GM23338 (cell line): ENCODE measurements at regions not wholly inside any gene's neighbourhood (a gene's known extent, or its start where the extent isn't known, plus 50 kb on each side); places are given as distances from the start of the nearest gene placed in this dataset.

Experiments used
- ATAC-seq: fragments of 200-7000 bp; cut with Tn5 transposase; 3 replicates; pipeline ENCODE4 v1.9.1; 2020
- DNase-seq: peaks from one replicate; pipeline ENCODE4 v3.0.0-alpha.2; 2015; ENCODE audit warnings: low spot score
- H2AFZ ChIP-seq: fragments of 200-600 bp; sonication (generic); 2 replicates; pipeline ENCODE4 v1.8.0; 2016; ENCODE audit warnings: antibody characterized with exemption, mild to moderate bottlenecking, moderate library complexity
- H3F3A ChIP-seq: fragments of 200-600 bp; sonication (generic); replicated peaks from 2 replicates; pipeline ENCODE4 v1.8.0; 2017; ENCODE audit warnings: antibody characterized with exemption, mixed run types, low read depth
- H3K27ac ChIP-seq: fragments of 200-600 bp; sonication (generic); 2 replicates; pipeline ENCODE4 v1.6.1; 2016; ENCODE audit warnings: low read depth
- H3K27me3 ChIP-seq: fragments of 200-600 bp; sonication (generic); 2 replicates; pipeline ENCODE4 v1.8.0; 2016; ENCODE audit warnings: mild to moderate bottlenecking, mixed run types, moderate library complexity; ENCODE audit not compliant: insufficient read depth
- H3K36me3 ChIP-seq: fragments of 200-600 bp; sonication (generic); 2 replicates; pipeline ENCODE4 v1.8.0; 2016; ENCODE audit warnings: mild to moderate bottlenecking; ENCODE audit not compliant: insufficient read depth
- H3K4me1 ChIP-seq: fragments of 200-600 bp; sonication (generic); 2 replicates; pipeline ENCODE4 v1.8.0; 2016; ENCODE audit warnings: mild to moderate bottlenecking, moderate library complexity; ENCODE audit not compliant: insufficient read depth
- H3K4me2 ChIP-seq: fragments of 200-600 bp; sonication (generic); 2 replicates; pipeline ENCODE4 v1.7.1; 2017; ENCODE audit warnings: mixed run types
- H3K4me3 ChIP-seq: fragments of 200-600 bp; sonication (generic); 2 replicates; pipeline ENCODE4 v1.6.1; 2016; ENCODE audit warnings: mixed run types
- H3K79me2 ChIP-seq: fragments of 200-600 bp; sonication (generic); replicated peaks from 2 replicates; pipeline ENCODE4 v1.8.0; 2017; ENCODE audit warnings: mild to moderate bottlenecking; ENCODE audit not compliant: insufficient read depth
- H3K9me2 ChIP-seq: fragments of 200-600 bp; sonication (generic); 2 replicates; pipeline ENCODE4 v1.8.0; 2017; ENCODE audit not compliant: insufficient read depth
- H4K20me1 ChIP-seq: fragments of 200-600 bp; sonication (generic); replicated peaks from 2 replicates; pipeline ENCODE4 v1.8.0; 2017; ENCODE audit warnings: mild to moderate bottlenecking; ENCODE audit not compliant: insufficient read depth
- H3K27ac Mint-ChIP-seq: 2 replicates; pipeline ENCODE4 v1.8.0; 2020; ENCODE audit warnings: inconsistent platforms, mild to moderate bottlenecking, moderate library complexity, mixed read lengths
- H3K27me3 Mint-ChIP-seq: 3 replicates; pipeline ENCODE4 v1.8.0; 2022; ENCODE audit warnings: low read depth, mild to moderate bottlenecking, moderate library complexity, mixed read lengths, inconsistent platforms; ENCODE audit not compliant: insufficient read depth, poor library complexity
- H3K36me3 Mint-ChIP-seq: 3 replicates; pipeline ENCODE4 v1.8.0; 2021; ENCODE audit warnings: low read depth, mild to moderate bottlenecking, inconsistent platforms, moderate library complexity, mixed read lengths
- H3K4me1 Mint-ChIP-seq: 3 replicates; pipeline ENCODE4 v1.8.0; 2020; ENCODE audit warnings: mild to moderate bottlenecking, inconsistent platforms, mixed read lengths
- H3K4me3 Mint-ChIP-seq: 3 replicates; pipeline ENCODE4 v1.8.0; 2021; ENCODE audit warnings: moderate library complexity, mild to moderate bottlenecking, inconsistent platforms, mixed read lengths
- H3K9me3 Mint-ChIP-seq: 3 replicates; pipeline ENCODE4 v1.8.0; 2020; ENCODE audit warnings: moderate library complexity, mild to moderate bottlenecking, inconsistent platforms, mixed read lengths
- EZH2phosphoT487 ChIP-seq: fragments of 200-600 bp; sonication (generic); IDR thresholded peaks from one replicate; pipeline ENCODE4 v1.8.1; 2018; ENCODE audit warnings: antibody characterized with exemption; ENCODE audit not compliant: unreplicated experiment
- NANOG ChIP-seq: IDR thresholded peaks from 2 replicates; pipeline ENCODE4 v1.6.1; 2016; ENCODE audit warnings: antibody characterized with exemption, borderline replicate concordance
- POLR2AphosphoS5 ChIP-seq: IDR thresholded peaks from 2 replicates; pipeline ENCODE4 v1.6.1; 2016; ENCODE audit warnings: antibody characterized with exemption, low read depth
- ZNF331 ChIP-seq: fragments of 250-450 bp; sonication (Bioruptor Pico); IDR thresholded peaks from 2 replicates; pipeline ENCODE4 v1.5.0; 2020; ENCODE audit warnings: low read depth, mild to moderate bottlenecking, moderate library complexity
- ZNF462 ChIP-seq: fragments of 250-450 bp; sonication (Bioruptor Pico); IDR thresholded peaks from 2 replicates; pipeline ENCODE4 v1.5.0; 2020; ENCODE audit warnings: mild to moderate bottlenecking, moderate library complexity

DNA sequence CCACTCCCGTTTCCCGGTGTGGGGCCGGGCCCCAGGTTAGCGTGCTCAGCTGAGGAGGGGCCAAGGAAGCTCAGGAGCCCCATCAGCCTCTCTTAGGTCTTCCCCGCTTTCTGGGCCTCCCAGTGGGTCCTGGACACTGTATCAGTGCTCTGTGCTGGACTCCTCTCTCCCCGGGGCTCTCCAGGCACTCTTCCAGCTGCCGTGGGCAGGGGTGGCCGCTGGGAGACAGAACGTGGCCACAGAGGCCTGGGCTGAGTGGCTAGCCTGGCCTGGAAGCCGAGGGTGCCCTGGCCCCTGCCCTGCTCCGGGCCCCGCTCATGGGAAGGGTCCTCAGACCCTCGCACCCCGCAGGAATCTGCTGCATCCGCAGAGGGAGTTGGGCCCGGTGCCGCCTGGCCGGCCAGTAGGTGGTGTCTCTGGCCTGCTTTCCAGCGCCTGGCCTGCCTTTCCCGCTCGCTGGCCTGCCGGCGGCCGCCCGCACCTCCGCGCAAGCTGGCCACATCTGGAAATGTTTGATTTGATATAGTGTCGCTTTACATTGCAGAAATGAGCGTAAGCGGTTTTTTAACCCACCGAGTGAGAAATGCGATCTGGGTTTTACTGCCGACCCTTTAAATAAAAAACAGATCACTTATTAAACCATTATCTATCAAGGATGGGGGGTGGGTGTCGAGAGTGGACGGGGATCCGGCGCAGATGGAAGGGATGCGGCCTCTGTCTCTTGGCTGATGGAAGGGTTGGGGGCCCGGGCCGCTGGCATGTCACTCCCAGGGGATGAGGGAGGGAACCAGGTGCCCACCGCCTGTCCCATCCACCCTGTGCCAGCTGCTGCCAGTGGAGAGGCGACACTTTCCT lies 74.4 kb upstream of the TTC34 start (continued):
- no peak for TF ChIP-seq EZH2phosphoT487

DNA sequence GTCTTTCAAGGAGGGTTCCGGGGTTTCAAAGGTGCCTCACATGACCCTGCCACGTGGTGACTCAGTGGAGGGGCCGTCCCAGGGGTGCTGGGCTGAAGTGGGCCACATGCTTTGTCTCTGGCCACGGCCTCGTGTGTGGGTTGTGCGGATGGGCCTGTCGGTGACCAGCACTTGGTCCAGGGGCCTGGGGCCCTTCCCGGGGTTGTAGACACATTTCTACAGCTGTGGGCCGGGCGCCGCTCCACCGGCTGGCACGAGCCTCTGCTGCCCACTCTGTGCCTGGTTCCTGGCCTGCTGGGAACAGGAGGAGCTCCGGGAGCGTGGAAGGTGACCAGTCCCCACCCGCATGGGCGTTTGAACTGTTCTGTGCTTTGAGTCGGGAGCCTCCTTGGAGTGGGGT lies 75.4 kb upstream of the TTC34 start:
- no peak overlapping the region for H3K4me3 Mint-ChIP-seq
- H3K36me3 ChIP-seq: no peaks in the 10 kb centered on the region
- no peaks in the 10 kb centered on the region for H3K4me1 ChIP-seq
- H3K36me3 Mint-ChIP-seq: peaks cover 16% of the 10 kb centered on the region
- no peak for TF ChIP-seq POLR2AphosphoS5
- TF ChIP-seq ZNF462 (CRISPR knock-in tag): no peak
- no peak for TF ChIP-seq NANOG
- TF ChIP-seq ZNF331 (CRISPR knock-in tag): no peak
- H3K9me3 Mint-ChIP-seq: peaks cover 74% of the 10 kb centered on the region
- no peak overlapping the region for H3K4me2 ChIP-seq
- H3K4me1 Mint-ChIP-seq: no peaks in the 10 kb centered on the region
- ATAC-seq (no peak), DNase-seq (no peak)
- no peak overlapping the region for H2AFZ ChIP-seq
- H4K20me1 ChIP-seq: no peaks in the 10 kb centered on the region
- H3K4me3 ChIP-seq: no peak overlapping the region
- no peaks in the 10 kb centered on the region for H3K27me3 ChIP-seq
- H3K27ac ChIP-seq: no peak overlapping the region
- H3K79me2 ChIP-seq: no peaks in the 10 kb centered on the region
- H3K27ac Mint-ChIP-seq: no peak overlapping the region
- no peaks in the 10 kb centered on the region for H3F3A ChIP-seq
- peaks cover 10% of the 10 kb centered on the region for H3K27me3 Mint-ChIP-seq
- no peaks in the 10 kb centered on the region for H3K9me2 ChIP-seq
